Lower leg skin (tissue), 4 donors: ENCODE measurements at regions not wholly inside any gene's neighbourhood (a gene's known extent, or its start where the extent isn't known, plus 50 kb on each side); places are given as distances from the start of the nearest gene placed in this dataset.

Experiments used
- DNase-seq, 2 donors: peaks; one replicate each; pipeline ENCODE4 v3.0.0-alpha.2; 2019; ENCODE audit warnings: low spot score in 2 of 2
- H3K4me3 ChIP-seq: fragments of 200-600 bp; sonication (generic); 2 replicates; pipeline ENCODE4 v1.5.1; 2017; ENCODE audit warnings: mild to moderate bottlenecking, low read depth; ENCODE audit not compliant: poor library complexity, severe bottlenecking
- POLR2A ChIP-seq, 2 donors: fragments of 450-650 bp; IDR thresholded peaks; one replicate each; pipeline ENCODE4 v1.6.1; 2016 to 2017; ENCODE audit warnings: antibody characterized with exemption in 2 of 2, mild to moderate bottlenecking in 1 of 2, moderate library complexity in 1 of 2
- WGBS, 2 donors: methylation state at CpG; one replicate each; pipeline ENCODE4 v1.1.5; 2018; 5-methylcytosine and 5-hydroxymethylcytosine counted together
- intact Hi-C: fragments of 100-400 bp; cut with DNase I; formaldehyde crosslinking; loops from one replicate; pipeline ENCODE4 v1.15.0; 2023; ENCODE audit warnings: low total_unique reads
- TF ChIP-seq, protein P1 (sequence below), 3 donors: fragments of 450-650 bp; IDR thresholded peaks; one replicate each; pipeline ENCODE4 v1.5.1; 2016; ENCODE audit warnings: antibody characterized with exemption in 3 of 3, mild to moderate bottlenecking in 3 of 3, moderate library complexity in 2 of 3

DNA sequence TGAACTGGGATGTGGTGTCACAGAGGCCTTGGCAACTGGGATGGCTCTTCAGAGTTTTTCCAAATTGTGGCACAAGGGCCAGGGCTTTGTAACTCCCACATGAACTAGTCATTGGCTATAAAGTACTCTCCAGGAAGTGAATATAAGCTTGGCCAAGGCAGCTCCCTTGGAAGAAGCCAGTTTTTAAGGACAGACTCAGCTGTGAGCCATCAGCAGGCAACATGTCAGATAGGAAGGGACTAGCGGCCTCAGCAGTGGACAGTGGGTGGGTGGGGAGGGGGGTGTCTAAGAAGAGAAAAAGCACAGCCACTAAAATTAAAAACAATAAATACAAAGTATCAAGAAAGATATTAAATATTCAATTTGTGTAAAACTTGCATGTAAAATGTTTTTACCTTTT lies 691.1 kb upstream of the PIK3C3 start:
- WGBS, 2 donors: 61 to 68% methylated on average over 1 of the region's 1 CpG
- no peak overlapping the region for H3K4me3 ChIP-seq
- TF ChIP-seq POLR2A (IDR thresholded peaks at IDR 0.05): no peak
- intact Hi-C loops: no loop called here
- no peak for DNase-seq

DNA sequence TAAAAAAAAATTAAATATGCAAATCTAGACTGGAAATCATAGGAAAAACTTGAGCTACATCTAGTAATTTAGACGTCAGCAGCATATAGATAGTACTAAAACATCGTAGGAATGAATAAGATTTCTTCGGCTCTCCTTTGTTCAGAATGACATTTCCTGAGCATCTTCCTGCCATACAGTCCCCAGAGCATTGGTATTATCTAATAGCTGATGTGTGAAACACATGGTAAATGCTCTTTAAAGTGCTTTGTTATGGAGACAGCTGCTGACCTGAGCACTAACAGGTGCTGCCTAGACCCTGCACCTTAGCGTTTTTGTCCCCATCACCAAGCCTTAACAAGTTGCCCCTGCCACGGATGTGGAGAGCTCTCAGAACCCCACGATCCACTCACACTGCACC lies 692.3 kb upstream of the PIK3C3 start:
- DNase-seq: no peak
- TF ChIP-seq, protein P1, sequence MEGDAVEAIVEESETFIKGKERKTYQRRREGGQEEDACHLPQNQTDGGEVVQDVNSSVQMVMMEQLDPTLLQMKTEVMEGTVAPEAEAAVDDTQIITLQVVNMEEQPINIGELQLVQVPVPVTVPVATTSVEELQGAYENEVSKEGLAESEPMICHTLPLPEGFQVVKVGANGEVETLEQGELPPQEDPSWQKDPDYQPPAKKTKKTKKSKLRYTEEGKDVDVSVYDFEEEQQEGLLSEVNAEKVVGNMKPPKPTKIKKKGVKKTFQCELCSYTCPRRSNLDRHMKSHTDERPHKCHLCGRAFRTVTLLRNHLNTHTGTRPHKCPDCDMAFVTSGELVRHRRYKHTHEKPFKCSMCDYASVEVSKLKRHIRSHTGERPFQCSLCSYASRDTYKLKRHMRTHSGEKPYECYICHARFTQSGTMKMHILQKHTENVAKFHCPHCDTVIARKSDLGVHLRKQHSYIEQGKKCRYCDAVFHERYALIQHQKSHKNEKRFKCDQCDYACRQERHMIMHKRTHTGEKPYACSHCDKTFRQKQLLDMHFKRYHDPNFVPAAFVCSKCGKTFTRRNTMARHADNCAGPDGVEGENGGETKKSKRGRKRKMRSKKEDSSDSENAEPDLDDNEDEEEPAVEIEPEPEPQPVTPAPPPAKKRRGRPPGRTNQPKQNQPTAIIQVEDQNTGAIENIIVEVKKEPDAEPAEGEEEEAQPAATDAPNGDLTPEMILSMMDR (IDR thresholded peaks at IDR 0.05): no peak
- TF ChIP-seq POLR2A (IDR thresholded peaks at IDR 0.05): no peak
- WGBS, 2 donors: 73 to 76% methylated on average over 6 of the region's 6 CpGs
- intact Hi-C loops: no loop called here
- H3K4me3 ChIP-seq: no peak overlapping the region

DNA sequence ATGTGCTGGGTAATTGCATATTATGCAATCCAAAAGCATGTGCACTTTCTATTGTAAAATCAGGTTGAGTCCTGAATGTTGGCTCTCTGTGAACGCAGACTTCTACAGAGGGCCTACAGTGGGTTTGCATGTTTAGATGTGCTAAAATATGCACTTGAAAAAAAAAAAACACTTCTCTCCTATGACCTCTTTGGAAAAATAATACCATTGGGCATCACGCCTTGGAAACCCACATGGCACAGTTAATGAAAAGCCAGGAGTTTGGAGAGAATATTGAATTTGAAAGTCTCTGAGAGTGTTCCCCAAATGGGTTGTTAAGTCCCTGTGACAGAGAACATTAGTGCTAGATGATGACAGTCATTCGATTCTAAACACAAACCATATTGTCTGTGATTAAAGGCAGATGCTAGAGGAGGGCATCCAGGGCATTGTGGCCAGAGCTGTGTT lies 710.4 kb upstream of the PIK3C3 start:
- no peak for DNase-seq
- TF ChIP-seq, protein P1 (IDR thresholded peaks at IDR 0.05): no peak
- TF ChIP-seq POLR2A (IDR thresholded peaks at IDR 0.05): no peak
- intact Hi-C loops: no loop called here
- 54 to 58% methylated on average over 3 of the region's 3 CpGs for WGBS, 2 donors
- no peak overlapping the region for H3K4me3 ChIP-seq

DNA sequence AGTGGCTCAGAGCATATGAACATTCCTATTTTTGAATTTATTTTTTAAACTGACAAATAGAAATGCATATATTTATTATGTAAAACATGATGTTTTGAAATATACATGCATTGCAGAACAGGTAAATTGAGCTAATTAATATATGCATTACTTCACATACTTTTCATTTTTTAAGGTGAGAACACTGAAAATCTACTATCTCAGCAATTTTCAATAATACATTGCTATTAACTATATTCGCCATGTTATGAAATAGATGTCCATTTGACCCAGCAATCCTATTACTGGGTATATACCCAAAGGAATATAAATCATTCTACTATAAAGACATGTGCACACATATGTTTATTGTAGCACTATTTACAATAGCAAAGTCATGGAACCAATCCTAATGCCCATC lies 717.7 kb upstream of the PIK3C3 start:
- no peak for TF ChIP-seq POLR2A (IDR thresholded peaks at IDR 0.05)
- TF ChIP-seq, protein P1 (IDR thresholded peaks at IDR 0.05): no peak
- WGBS, 2 donors: 84 to 89% methylated on average over 1 of the region's 1 CpG
- intact Hi-C loops: no loop called here
- DNase-seq: no peak
- H3K4me3 ChIP-seq: no peak overlapping the region

DNA sequence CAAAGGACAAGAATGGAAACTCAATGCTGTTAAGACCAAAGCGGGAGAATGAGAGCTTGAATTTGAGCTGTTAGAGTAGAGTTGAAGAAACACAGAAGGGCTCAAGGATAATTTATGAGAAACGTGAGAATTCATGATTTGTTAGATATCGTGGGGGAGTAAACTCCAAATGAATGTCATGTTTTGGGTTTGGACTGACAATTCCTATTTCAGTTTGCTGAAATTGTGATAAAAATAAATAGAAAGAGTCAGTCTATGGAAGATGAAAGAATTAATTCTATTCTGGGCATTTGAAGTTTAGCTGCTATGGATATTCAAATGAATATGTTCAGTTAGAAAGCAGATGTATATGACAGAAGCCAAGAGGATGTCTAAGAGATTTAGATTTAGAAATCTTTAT lies 723.4 kb upstream of the PIK3C3 start:
- intact Hi-C loops: no loop called here
- 85 to 86% methylated on average over 3 of the region's 3 CpGs for WGBS, 2 donors
- no peak overlapping the region for H3K4me3 ChIP-seq
- TF ChIP-seq, protein P1 (IDR thresholded peaks at IDR 0.05): no peak
- no peak for TF ChIP-seq POLR2A (IDR thresholded peaks at IDR 0.05)
- no peak for DNase-seq

DNA sequence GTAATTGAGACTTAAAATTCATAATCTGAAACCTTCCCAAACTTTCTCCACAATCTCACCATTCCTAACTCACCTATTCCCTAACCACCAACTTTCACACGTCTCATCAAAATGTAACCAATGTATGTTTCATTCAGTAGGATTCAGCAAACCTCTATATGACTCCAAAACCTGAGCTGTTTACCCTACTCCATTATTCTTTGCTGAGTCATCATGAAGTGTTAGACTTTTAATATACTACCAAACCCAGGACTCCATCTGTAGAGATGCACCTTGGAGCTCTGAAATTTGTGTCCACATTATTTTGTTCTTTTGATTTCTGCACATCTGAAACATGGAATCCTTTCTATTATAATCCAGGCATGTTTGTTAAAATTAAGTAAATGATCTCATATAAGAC lies 727.0 kb upstream of the PIK3C3 start:
- WGBS, 2 donors: 78 to 96% methylated on average over 1 of the region's 1 CpG
- no peak for TF ChIP-seq POLR2A (IDR thresholded peaks at IDR 0.05)
- TF ChIP-seq, protein P1 (IDR thresholded peaks at IDR 0.05): no peak
- H3K4me3 ChIP-seq: no peak overlapping the region
- no peak for DNase-seq
- intact Hi-C loops: no loop called here
